Effector memory CD4-positive, alpha-beta T cell (primary cell): ENCODE measurements at regions not wholly inside any gene's neighbourhood (a gene's known extent, or its start where the extent isn't known, plus 50 kb on each side); places are given as distances from the start of the nearest gene placed in this dataset.
A peak's percentile ranks its signal among the peaks of the same experiment; 100 is the strongest.

ENCODE experiments used
- DNase-seq, 3 donors: peaks; one replicate each; pipeline ENCODE4 v3.0.0-alpha.2; 2020
- H3K27ac ChIP-seq: 2 replicates; pipeline ENCODE4 v1.7.0; 2013; ENCODE audit warnings: mild to moderate bottlenecking, low read length, moderate library complexity; ENCODE audit not compliant: insufficient read depth, poor library complexity, severe bottlenecking
- H3K27me3 ChIP-seq: replicated peaks from 2 replicates; pipeline ENCODE4 v1.7.0; 2013; ENCODE audit warnings: mild to moderate bottlenecking, low read length; ENCODE audit not compliant: insufficient read depth, control insufficient read depth, poor library complexity, severe bottlenecking
- H3K36me3 ChIP-seq: 2 replicates; pipeline ENCODE4 v1.7.0; 2013; ENCODE audit warnings: mild to moderate bottlenecking, low read length, moderate library complexity; ENCODE audit not compliant: control insufficient read depth, insufficient read depth
- H3K4me1 ChIP-seq: 2 replicates; pipeline ENCODE4 v1.7.0; 2013; ENCODE audit warnings: low read length, mild to moderate bottlenecking; ENCODE audit not compliant: control insufficient read depth, insufficient read depth, poor library complexity, severe bottlenecking
- H3K4me3 ChIP-seq: 2 replicates; pipeline ENCODE4 v1.7.0; 2013; ENCODE audit warnings: low read length, low read depth, mild to moderate bottlenecking; ENCODE audit not compliant: insufficient read depth, poor library complexity, severe bottlenecking
- H3K9me3 ChIP-seq: 2 replicates; pipeline ENCODE4 v1.7.0; 2013; ENCODE audit warnings: mild to moderate bottlenecking, low read length, moderate library complexity; ENCODE audit not compliant: control insufficient read depth

DNA sequence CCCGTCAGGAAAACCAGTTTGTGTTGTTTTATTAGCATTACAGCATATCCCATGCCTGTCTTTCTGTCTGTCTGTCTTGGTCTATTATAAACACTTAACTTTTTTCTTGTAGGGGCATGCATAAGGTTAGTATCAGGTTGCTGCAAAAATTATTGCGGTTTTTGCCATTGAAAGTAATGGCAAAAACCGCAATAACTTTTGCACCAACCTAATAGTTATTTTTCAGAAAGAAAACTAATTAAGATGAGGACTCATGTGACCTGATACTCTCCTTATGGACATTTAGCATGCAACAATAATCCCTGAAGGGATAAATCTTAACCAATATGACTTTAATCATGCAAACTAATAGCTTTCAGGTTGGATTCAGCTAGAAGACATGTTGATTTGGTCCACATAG is 326.7 kb upstream of the SUCLG2 start:
- no peaks in the 10 kb centered on the region for H3K36me3 ChIP-seq
- H3K27me3 ChIP-seq, result no peaks in the 10 kb centered on the region
- H3K4me1 ChIP-seq, result no peaks in the 10 kb centered on the region
- H3K4me3 ChIP-seq, result no peak overlapping the region
- no peak for DNase-seq
- H3K9me3 ChIP-seq, result no peaks in the 10 kb centered on the region
- H3K27ac ChIP-seq, result no peak overlapping the region

GRCh38 chr3:67979342-67979741 is 324.9 kb upstream of the SUCLG2 start:
- Histone ChIP-seq H3K4me1 (no peaks in the 10 kb centered on the region), H3K4me3 (no peak overlapping the region), H3K27ac (no peak overlapping the region), H3K36me3 (no peaks in the 10 kb centered on the region), H3K27me3 (no peaks in the 10 kb centered on the region), H3K9me3 (no peaks in the 10 kb centered on the region)
- no peak for DNase-seq

DNA sequence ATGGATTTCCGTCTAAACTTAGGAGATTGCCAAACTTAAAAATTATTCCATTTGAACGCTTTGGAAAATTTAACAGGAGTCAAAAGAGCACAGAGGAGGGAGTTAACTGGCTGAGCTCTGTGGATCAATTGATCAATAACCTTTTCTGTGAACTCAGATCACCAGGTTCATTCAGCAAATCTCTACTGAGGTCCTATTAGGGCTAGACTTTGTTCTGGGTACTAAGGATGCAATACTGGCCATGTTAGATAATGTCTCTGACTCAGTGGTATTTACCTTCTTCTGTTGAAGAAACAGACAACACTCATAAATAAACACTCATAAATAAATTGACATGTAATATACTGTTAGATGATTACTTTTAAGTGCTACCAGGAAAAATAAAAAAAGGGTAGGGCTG is 323.4 kb upstream of the SUCLG2 start:
- no peak overlapping the region for H3K27ac ChIP-seq
- H3K4me1 ChIP-seq, result no peaks in the 10 kb centered on the region
- no peaks in the 10 kb centered on the region for H3K9me3 ChIP-seq
- no peak for DNase-seq
- no peaks in the 10 kb centered on the region for H3K36me3 ChIP-seq
- no peaks in the 10 kb centered on the region for H3K27me3 ChIP-seq
- H3K4me3 ChIP-seq, result no peak overlapping the region

- H3K27me3 ChIP-seq, result no peaks in the 10 kb centered on the region
- H3K27ac ChIP-seq, result no peak overlapping the region
- H3K9me3 ChIP-seq, result no peaks in the 10 kb centered on the region
- H3K4me3 ChIP-seq, result no peak overlapping the region
- no peaks in the 10 kb centered on the region for H3K4me1 ChIP-seq
- no peak for DNase-seq
- H3K36me3 ChIP-seq, result no peaks in the 10 kb centered on the region
Measured at GRCh38 chr3:67976663-67977062, 322.3 kb upstream of the SUCLG2 start.

- H3K36me3 ChIP-seq, result no peaks in the 10 kb centered on the region
- no peak overlapping the region for H3K4me3 ChIP-seq
- no peak for DNase-seq
- H3K9me3 ChIP-seq, result no peaks in the 10 kb centered on the region
- H3K27me3 ChIP-seq, result no peaks in the 10 kb centered on the region
- no peaks in the 10 kb centered on the region for H3K4me1 ChIP-seq
- no peak overlapping the region for H3K27ac ChIP-seq
Measured at GRCh38 chr3:67964596-67964995, 310.2 kb upstream of the SUCLG2 start.

DNA sequence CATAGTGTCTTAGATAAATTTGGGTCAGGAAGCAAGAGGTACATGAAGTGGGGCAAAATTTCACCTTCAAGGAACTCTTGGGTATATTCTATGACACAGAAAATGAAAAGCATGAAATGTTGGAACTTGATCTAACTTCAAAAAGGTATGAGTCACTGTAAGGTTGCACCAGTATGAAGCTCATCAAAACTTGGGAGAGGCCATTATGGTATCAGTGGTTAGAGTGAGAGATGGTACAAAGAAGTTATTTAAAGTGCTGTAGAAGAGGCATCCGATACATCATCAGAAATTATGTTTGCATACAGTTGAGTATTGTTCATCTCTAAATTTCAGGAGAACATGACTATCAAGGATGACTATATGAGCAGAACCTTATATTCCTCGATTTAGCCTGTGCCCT is 302.9 kb upstream of the SUCLG2 start:
- H3K4me3 ChIP-seq, result no peak overlapping the region
- H3K4me1 ChIP-seq, result no peaks in the 10 kb centered on the region
- H3K36me3 ChIP-seq, result no peaks in the 10 kb centered on the region
- no peak overlapping the region for H3K27ac ChIP-seq
- no peaks in the 10 kb centered on the region for H3K9me3 ChIP-seq
- DNase-seq, result no peak
- H3K27me3 ChIP-seq, result no peaks in the 10 kb centered on the region

- Histone ChIP-seq H3K27me3 (no peaks in the 10 kb centered on the region), H3K4me3 (peak overlapping the region; percentile 35), H3K27ac (no peak overlapping the region), H3K9me3 (no peaks in the 10 kb centered on the region), H3K4me1 (peaks cover 5% of the 10 kb centered on the region), H3K36me3 (no peaks in the 10 kb centered on the region)
- DNase-seq, result peak; percentile 18 to 52 (median 44)
Measured at GRCh38 chr3:67947808-67948508, 293.5 kb upstream of the SUCLG2 start.

- no peak for DNase-seq
Measured at GRCh38 chr3:67946436-67946835, 292.0 kb upstream of the SUCLG2 start.

DNA sequence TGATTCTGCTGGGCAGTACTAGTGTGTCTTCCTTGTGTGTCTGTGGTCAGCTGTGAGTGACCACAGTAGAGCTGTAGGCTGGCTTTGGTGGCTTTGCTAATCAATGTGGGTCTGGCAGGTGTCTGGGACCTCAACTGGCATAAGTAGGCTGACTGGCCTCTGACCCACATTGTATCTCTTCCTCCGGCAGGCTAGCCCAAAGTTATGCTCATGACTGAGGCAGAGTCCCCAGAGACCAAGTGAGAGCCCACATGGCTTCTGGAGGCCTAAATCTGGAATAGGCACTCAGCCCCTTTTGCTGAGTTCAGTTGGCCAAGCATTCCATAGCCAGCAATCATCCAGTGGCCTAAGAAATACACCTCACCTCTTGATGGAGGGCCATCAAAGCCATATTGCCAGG is 289.1 kb upstream of the SUCLG2 start:
- Histone ChIP-seq H3K27ac (no peak overlapping the region), H3K4me3 (no peak overlapping the region), H3K36me3 (no peaks in the 10 kb centered on the region), H3K9me3 (no peaks in the 10 kb centered on the region), H3K4me1 (peaks cover 4% of the 10 kb centered on the region), H3K27me3 (no peaks in the 10 kb centered on the region)
- DNase-seq, result no peak

More at GRCh38 chr3:67946436-67946835, 292.0 kb upstream of the SUCLG2 start:
- Histone ChIP-seq H3K4me3 (no peak overlapping the region), H3K27me3 (no peaks in the 10 kb centered on the region), H3K36me3 (no peaks in the 10 kb centered on the region), H3K27ac (no peak overlapping the region), H3K9me3 (no peaks in the 10 kb centered on the region), H3K4me1 (peaks cover 5% of the 10 kb centered on the region)

DNA sequence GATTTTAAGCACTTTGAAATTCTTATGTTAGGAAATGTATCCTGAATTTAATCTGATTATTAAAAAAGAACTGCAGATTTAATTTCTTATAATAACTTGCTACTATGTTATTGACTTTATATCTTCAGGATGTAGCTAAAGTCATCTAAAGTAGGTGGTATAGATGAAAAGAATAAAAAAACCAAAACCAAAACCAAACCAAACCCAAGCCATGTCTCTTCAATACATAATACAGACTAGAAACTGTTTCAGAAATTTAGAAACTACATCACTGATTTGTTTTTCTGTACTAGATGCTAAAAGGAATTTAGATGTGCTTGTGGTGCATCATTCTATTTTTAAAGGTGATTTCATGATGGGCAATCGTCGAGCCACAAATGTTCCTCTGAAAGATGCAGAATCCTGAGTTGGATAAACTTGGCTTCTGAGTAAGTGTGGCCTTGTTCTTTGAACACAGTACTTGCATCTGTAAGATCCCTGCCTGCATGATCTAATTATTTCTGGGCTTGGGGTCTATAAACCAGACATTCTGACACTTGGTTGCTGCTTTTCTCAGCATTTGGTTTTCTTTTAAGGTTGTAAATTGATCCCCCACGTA is 287.1 kb upstream of the SUCLG2 start:
- no peak for DNase-seq
- H3K27me3 ChIP-seq, result no peaks in the 10 kb centered on the region
- no peak overlapping the region for H3K4me3 ChIP-seq
- no peaks in the 10 kb centered on the region for H3K36me3 ChIP-seq
- H3K9me3 ChIP-seq, result no peaks in the 10 kb centered on the region
- no peaks in the 10 kb centered on the region for H3K4me1 ChIP-seq
- H3K27ac ChIP-seq, result no peak overlapping the region
